ENCODE measurements at regions not wholly inside any gene's neighbourhood (a gene's known extent, or its start where the extent isn't known, plus 50 kb on each side); places are given as distances from the start of the nearest gene placed in this dataset.
"Not testable (repeated sequence)": the region's sequence is repeated elsewhere in the genome, so short reads cannot be mapped to it uniquely, and the experiment has no call there.

- DNase-seq (ENCODE audit: low read depth in 2 of 2), result no peak
Observed at GRCh38 chr2:7094231-7094741, 177.1 kb downstream of the RNF144A start.

- no peak for DNase-seq (ENCODE audit: low read depth in 2 of 2)
Observed at GRCh38 chr2:7096726-7097352, 179.6 kb downstream of the RNF144A start.

- peak; percentile 36 to 54 for DNase-seq (ENCODE audit: low read depth in 2 of 2)
Observed at GRCh38 chr2:7097353-7097895, 180.2 kb downstream of the RNF144A start.

DNA sequence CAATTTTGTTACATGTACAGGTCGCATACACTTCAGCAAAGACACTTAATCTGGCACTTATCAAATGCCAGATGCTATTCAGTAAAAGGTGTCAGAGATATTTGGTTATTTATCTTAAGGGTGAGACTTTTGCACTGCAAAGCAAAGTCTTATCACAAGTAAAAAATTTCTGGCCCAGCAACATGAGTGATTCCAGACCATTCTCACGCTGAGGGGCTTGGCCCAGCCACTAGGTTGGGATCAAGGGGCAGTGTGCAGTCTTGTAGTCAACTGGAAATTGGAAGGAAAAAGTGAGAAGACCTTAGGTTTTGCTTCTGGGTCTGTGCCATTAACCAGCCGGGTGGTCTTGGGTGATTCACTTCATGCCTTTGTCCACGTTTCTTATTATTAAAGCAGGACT lies 181.6 kb downstream of the RNF144A start:
- DNase-seq (ENCODE audit: low read depth in 2 of 2), result no peak

GRCh38 chr2:7099687-7100086 lies 182.5 kb downstream of the RNF144A start:
- DNase-seq (ENCODE audit: low read depth in 2 of 2), result not testable (repeated sequence)

- no peak for DNase-seq (ENCODE audit: low read depth in 2 of 2)
Observed at GRCh38 chr2:7102826-7103225, 185.6 kb downstream of the RNF144A start.

- DNase-seq (ENCODE audit: low read depth in 2 of 2), result no peak
Observed at GRCh38 chr2:7108792-7109532, 191.8 kb downstream of the RNF144A start.

- DNase-seq (ENCODE audit: low read depth in 2 of 2), result no peak
Observed at GRCh38 chr2:7109533-7109885, 192.3 kb downstream of the RNF144A start.

GRCh38 chr2:7111626-7112025 lies 194.4 kb downstream of the RNF144A start:
- DNase-seq (ENCODE audit: low read depth in 2 of 2), result no peak

- DNase-seq (ENCODE audit: low read depth in 2 of 2), result no peak
Observed at GRCh38 chr2:7115364-7115763, 198.2 kb downstream of the RNF144A start.

GRCh38 chr2:7115906-7116305 lies 198.7 kb downstream of the RNF144A start:
- DNase-seq (ENCODE audit: low read depth in 2 of 2), result no peak

- DNase-seq (ENCODE audit: low read depth in 2 of 2), result no peak
Observed at GRCh38 chr2:7116511-7116910, 199.3 kb downstream of the RNF144A start.

DNA sequence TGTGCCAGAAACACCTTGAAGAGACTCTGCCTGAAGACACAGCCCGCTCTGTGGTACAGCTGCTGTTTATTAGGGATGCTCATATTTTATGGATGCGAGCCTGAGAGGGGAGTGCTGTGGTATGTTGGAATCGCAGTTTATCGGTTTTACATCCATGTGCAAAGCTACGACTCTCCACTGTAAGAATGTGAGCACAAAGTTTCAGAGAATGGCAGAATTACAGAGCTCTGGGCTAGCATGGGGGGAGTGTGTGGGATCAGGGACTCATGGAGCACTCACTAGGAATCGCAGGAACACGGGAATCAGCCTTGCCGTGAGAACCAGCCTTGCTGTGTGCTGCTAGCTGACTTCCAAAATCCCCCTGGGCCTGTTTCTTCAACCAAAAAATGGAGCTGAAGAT lies 199.9 kb downstream of the RNF144A start:
- no peak for DNase-seq (ENCODE audit: low read depth in 2 of 2)

DNA sequence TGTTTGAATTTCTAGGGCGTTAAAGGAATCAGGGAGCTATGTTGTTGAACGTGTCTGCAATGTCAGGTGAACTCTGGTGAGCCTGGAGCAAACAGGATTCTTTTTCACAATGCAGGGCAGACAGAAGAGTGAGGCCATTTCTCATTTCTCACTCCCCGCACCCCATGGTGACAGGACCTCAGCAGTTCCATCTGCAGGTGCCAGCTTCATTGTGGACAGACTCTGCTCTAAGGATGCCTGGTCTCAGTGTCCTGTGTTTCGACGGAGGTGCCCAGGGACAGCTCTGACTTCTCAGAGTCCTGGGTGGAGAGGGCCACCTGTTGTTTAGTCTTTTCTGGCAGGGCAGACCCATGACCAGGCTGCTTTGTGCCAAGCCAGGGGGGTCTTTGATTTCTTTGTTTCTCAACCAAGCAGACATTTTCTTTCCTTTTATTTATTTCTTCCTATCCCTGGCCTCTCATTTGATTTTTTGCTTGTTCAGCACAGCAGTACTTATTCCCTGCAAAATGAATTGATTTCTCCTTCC lies 201.5 kb downstream of the RNF144A start:
- no peak for DNase-seq (ENCODE audit: low read depth in 2 of 2)

DNA sequence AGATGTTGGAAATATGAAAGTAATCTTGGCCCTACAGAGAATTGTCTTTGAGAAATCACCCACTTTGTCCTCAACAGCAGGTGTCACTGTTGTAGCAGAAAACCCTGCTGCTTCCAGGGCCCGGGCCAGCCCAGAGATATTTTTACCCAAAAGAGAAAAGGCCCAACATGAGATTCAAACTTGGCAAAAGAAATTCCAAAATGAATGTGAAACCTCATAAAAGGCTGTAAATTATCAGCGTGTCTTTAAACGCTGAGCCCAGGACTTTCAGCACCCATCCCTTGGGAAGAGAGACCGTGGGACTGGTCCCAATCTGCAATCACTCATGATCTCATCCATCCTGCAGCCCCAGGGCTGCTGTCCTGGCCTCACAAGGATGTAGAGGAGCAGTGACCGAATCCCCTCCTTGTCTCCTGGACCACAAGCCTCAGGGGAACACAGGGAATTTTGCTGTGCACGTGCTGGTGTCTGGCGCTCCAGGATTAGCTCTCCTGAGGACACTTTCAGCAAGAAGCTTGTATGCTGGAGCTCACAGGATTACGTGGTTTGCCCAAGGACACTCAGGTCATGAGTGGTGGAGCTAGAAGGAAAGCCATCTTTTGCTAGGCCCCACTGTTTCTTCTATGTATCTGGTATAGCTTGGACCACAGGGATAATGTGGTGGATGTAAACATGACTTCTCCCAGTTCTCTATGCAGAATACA lies 202.1 kb downstream of the RNF144A start:
- no peak for DNase-seq (ENCODE audit: low read depth in 2 of 2)

- DNase-seq (ENCODE audit: low read depth in 2 of 2), result no peak
Observed at GRCh38 chr2:7121851-7122250, 204.6 kb downstream of the RNF144A start.

DNA sequence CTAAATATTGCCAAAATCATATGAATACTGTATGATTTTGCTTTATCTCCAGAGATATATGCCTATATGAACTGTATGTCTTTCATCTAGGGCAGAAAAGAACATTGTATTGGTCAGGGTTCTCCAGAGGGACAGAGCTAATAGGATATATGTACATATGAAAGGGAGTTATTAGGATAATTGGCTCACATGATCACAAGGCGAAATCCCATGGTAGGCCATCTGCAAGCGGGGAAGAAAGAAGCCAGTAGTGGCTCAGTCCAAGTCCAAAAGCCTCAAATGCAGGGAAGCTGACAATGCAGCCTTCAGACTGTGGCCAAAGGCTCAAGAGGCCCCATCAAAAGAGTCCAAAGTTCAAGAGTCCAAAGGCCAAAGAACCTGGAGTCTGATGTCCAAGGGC lies 209.9 kb downstream of the RNF144A start:
- DNase-seq (ENCODE audit: low read depth in 2 of 2), result no peak

DNA sequence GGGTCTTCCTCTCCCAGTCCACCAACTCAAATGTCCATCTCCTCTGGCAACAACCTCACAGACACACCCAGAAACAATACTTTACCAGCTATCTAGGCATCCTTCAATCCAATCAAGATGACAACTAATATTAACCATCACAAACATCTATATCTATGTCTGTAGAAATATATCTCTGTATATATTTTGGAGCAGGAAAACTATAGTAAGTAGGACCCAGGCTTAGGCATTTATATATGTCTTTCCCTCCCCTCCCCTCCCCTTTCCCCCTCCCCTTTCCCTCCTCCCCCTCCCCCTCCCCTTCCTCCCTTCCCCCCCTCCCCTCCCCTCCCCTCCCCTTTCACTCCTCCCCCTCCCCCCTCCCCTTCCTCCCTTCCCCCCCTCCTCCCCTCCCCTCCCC lies 210.5 kb downstream of the RNF144A start:
- DNase-seq (ENCODE audit: low read depth in 2 of 2), result no peak

GRCh38 chr2:7131261-7131660 lies 214.0 kb downstream of the RNF144A start:
- DNase-seq (ENCODE audit: low read depth in 2 of 2), result no peak

DNA sequence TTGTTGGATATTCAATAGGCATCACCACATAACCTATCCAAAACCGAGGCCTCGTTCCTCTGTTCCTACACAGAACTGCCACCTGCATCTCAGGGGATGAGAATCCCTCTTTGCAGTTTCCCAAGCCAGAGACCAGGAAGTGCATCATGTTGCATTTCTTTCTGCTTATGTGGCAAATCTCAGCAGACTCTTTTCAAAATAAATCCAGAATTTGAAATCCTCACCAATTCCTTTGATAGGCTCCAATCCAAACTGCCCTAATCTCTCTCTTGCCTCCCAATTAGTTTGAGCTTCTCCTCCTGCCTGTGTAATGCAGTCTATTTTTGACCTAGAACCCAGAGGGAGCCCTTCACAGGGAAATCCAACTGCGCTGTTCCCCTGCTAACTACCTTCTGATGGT lies 215.5 kb downstream of the RNF144A start:
- DNase-seq (ENCODE audit: low read depth in 2 of 2), result no peak

GRCh38 chr2:7133521-7133920 lies 216.3 kb downstream of the RNF144A start:
- DNase-seq (ENCODE audit: low read depth in 2 of 2), result no peak

DNA sequence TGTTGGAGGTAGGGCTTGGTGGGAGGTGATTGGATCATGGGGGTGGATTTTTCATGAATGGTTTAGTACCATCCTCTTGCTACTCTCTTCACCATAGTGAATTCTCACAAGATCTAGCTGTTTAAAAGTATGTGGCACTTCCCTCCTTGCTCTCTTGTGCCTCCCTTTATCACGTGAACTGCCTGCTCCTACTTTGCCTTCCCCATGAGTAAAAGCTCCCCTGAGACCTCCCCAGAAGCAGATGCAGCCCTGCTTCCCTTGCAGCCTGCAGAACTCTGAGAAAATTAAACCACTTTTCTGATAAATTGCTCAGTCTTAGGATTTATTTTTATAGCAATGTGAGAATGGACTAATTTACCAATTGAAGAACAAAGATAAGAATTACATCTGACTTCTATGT lies 223.1 kb downstream of the RNF144A start:
- no peak for DNase-seq (ENCODE audit: low read depth in 2 of 2)

Measured in activated CD8-positive, alpha-beta memory T cell treated with anti-CD3 and anti-CD28 coated beads for 4 hours (primary cell).